Smooth muscle cell of the brain vasculature (primary cell): ENCODE measurements at regions not wholly inside any gene's neighbourhood (a gene's known extent, or its start where the extent isn't known, plus 50 kb on each side); places are given as distances from the start of the nearest gene placed in this dataset.

Experiments used
- DNase-seq: peaks from one replicate; pipeline ENCODE4 v3.0.0-alpha.2; 2012; ENCODE audit warnings: low read depth, low spot score

DNA sequence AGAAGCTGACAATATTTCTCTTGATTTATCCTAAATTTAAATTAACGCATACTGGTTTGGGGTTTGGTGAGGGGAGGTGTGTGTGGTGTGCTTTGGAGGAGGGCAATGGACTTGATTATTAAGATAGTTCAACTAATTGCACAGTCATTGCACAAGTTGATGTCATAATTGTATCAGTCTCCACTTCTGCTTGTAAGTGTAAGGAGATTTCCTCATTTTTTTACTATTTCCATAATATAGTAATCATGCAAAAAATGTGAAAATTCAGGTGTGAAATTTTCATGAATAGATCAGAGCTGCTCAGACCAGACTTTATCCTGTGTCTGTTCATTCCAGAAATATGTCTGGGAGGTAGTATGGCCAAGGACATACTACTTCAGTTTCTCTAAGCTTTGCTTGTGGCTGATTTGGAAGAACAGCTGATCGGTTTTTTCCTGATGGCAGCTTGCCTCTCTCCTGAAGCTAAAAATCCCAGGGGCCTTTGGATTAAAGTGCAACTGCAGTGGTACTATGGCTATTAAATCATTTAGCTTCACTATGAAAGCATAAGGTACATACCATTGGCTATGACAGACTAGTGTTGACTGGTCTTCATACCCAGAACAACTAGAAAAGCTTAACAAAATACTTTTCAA is 201.8 kb upstream of the MIR17HG start:
- no peak for DNase-seq

DNA sequence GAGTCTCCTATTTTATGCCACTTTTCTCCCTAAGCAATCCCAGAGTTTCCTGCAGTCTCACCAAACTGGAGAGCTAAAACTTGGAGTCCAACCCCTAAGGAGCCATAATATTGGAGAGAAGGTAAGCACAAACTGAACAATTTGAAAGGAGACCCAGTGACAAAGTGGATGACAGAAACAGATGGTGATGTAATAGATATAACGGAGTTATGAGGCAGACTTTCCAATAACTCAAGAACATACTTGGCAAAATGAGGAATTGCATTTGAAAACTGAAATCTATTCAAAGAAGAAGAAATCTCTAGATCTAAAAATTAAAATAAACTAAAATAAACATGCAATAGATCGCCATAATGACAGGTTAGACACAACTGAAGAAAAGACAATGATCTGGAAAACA is 200.9 kb upstream of the MIR17HG start:
- no peak for DNase-seq

DNA sequence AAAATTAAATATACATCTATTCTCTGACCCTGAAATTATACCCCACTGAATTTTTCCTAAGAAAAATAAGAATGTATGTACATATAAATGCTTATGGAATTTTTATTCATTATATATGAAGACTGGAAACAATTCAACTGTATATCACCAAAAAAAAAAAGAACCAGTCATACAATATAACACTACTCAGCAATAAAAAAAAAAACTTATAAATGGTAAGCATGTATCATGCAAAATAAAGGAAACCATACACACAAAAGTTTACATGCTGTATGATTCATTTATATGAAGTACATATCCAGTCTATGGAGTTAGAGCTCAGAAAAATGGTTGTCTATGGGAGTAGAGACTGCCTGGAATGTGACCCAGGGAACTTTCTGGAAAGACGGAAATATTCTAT is 199.4 kb upstream of the MIR17HG start:
- no peak for DNase-seq

DNA sequence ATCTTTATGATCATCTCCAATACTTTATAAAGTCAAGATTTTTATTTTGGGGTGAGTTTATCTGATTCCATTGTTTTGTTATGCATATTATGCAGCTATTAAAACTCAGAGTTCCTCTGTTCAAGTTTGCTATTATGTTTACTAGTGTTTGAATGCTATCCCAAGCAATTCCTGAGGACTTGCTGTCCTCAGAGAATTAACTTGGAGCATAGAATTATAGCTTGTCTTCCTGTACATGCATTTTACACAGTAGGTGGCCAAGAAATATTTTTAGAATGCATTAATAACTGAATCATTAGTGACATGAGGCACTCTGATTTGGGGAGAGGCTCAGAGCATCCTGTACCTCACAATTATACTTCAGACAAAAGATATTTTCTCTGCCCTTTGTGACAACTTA is 195.6 kb upstream of the MIR17HG start:
- no peak for DNase-seq

DNA sequence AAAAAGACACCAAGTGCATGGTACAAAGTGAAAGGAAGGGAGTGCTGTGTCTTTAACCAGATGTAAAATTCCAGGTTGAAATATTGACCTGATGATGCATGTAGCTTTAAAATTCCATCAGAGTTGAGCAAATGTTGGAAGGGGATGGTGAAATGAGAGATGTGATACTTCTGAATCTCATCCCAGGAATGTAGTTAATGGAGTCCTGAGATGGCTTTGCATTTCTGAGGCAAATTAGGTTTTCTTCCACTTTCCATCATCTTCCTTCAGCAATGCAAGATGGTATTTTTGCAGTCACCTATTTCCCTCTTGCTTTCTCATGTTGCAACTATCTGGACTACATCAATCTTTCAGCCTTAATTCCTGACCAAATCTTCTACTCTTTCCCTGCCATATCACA is 194.1 kb upstream of the MIR17HG start:
- no peak for DNase-seq

DNA sequence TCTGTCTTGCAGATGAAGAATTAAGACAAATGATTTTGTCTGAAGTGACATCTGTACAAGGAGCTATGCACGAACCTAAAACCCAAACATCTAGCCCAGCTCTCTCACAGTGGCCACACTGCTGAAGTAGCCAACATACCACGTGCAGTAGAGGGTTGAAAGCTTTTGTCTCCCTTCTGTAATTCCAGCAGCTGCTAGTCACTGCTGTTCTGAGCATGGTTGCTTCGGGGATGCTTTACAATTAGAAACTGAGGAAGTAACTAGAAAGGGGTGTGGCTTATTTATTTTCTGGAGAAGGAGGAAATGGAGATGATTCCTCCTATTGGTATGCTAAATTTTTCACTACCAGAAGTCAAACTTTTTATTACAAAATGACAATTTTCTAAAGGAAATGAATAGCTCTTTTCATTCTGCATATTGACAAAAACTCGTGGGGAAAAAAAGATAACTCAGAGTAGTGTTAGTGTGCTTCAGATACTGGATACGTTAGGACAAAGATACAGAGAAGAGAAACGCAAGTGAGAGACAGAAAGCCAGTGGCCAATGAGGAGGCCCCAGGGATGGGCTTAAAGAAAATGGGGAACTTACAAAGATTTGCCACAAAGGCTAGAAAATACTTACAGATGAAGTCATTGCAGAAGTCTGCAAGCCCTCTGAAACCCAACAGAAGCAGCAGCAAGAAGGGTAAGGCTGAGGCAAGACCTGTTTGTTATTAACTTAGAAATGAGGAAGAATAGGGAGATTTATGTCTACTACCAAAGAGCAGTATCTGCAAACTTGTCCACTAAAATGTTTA is 192.7 kb upstream of the MIR17HG start:
- no peak for DNase-seq

DNA sequence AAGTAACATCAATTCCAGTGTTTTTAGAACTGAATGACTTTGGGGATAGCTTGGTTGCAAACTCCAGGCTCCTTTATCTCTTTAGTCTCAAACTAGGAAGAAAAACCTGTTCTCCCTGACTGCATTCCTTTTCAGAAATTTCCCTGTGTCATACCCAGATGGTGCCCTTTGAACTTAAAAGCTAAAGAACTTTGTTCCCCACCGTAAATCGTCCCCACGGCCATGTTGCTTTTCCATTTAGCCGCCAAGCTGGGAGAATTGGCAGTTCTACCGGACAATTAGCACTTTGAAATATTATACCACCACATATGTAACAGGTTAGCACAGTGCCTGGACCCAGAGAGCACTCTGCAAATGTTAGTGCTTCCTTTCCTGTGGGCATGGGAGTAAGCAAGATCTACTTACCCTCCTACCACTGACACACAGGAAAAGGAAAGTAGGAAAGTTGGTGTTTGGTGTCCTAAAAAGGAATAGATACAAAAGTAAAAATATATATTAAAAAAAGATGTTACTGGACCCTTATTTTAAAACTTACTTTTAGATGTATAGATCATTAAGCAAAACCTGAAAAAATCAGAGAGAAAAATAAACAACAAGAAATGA is 191.9 kb upstream of the MIR17HG start:
- no peak for DNase-seq

DNA sequence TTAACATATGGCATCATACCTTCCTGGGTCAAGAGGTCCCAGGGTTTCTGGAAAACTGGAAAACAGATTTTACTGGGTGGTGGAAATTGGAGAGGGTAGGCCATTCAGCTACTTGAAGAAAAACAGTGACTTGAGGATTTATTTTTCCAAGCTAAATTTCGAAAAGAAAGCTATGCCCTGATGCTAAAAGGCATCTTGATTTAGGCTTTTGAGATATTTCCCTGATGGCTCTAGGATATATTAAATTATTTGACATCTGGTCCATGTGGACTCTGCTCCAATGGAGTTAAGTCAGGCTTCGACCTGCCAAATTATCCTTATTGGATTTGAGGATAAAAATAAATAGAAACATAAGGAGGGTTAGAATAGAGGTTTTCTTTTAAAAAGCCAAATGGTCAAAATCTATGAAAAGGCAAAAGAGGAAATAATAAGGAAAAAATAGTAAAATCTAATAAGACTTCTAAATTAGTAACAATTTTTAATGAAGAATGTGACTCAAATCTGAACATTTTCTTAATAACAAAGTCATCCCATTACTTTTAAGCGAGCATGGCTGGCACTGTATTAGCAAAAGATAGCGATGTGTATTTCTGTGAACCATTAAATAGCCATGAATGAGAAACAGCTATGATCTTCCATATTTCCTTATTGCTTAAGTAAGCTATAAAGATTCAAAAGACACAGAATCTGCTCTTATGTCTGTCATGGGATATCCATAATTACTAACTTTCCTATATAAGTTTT is 190.0 kb upstream of the MIR17HG start:
- no peak for DNase-seq

DNA sequence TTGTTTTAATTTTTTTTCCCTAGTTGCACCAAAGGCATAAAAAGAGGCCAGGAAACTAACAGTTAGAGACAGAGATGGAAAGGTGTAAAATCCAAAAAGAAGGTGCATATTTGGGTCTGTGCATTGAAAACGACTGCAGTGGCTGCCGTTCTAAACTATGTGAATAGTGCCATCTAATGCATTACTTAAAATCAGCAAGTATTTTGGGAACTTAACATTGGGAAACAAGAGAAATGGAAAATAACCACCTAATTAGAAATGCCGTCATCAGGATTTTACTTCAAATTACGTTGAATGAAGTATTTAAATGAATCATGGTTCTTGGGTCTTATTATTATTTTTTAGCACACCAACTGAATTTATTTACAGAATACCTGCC is 189.5 kb upstream of the MIR17HG start:
- DNase-seq = no peak

DNA sequence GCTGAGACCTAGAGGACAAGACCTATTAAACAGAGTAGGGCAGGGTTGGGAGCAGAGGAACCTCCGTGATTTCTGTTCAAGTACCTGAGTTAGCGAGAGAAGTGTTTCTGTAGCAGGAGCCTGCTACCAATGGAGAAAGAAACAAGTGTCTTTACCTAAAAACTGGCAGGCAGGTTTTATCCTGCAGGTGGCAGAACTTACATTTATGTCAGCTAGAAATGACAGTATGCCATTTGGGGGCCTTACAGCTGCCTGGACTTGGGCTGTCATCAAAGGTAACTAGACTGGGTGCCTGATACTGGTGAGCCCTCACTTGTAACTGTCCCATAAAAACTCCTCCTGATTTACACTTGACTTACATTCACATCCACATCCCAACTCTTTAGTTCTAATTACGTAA is 185.3 kb upstream of the MIR17HG start:
- no peak for DNase-seq

DNA sequence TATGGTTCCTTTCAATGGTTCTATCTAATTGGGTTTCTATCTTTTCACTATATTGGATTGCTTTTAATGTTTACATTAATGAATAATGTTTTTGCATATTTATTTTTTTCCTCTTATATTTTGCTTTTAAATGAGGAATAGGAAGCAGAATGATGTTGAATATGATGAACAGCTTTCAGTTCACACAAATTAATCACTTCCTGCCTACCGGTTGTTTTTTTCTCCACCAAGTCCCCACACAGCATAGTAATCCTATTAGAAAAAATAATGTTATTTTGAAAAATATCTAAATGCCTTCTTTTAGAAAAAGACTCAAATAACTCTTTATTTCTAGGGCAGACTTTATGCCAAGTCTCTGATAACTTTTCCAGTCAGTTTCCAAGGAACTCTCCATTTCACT is 184.9 kb upstream of the MIR17HG start:
- no peak for DNase-seq

DNA sequence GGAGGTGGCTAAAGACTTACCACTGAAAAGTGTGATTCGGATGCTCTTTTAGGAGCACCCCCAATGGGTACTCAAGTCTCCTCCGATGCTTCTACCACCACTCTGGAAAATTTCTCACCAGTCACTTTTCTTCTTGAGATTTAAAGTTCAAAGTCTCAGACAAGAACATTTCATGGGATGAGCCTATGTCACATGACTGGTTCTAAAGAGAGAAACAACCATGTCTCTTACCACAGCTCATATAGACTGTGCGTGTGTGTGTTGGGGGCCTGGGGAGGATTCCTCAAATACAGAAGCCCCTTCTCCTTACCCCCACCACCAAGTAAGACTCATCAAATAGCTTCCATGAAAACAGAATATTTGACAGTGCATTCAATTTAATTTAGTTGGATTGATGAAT is 181.7 kb upstream of the MIR17HG start:
- DNase-seq = no peak

DNA sequence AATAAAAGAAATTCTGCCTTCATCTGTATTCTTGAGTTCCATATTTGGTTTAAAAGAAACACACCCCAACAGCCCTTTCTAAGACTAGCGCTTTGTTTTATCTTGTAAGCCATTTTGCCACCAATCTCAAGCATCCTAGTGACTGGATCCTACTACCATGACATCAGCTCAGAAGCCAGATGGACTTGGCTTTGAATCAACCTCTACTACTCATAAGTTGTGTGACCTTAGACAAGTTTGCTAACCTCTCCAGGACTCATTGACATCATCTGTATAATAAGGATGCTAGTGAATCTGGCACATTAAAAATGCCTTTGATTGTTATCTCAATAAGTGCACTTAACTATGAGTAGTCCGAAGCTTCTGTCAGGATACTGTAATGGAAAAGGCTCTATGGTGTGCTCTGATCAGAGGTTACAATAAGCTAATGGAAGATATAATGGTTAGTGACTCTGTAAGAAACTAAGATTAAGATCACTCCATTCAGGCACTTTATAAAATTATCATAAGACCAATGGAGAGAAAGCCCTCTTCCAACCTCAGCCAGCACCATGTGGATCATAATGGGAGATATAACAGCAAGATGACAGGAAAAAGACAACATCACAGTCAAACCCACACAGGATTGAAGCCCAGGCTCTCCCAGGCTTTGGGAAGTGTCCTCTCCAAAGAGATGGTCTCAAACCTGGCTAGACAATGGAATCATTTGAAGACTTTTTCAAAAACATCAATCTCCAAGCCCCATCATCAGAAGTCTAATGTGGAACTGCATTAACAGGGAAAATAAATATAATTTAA is 180.6 kb upstream of the MIR17HG start:
- DNase-seq = no peak

DNA sequence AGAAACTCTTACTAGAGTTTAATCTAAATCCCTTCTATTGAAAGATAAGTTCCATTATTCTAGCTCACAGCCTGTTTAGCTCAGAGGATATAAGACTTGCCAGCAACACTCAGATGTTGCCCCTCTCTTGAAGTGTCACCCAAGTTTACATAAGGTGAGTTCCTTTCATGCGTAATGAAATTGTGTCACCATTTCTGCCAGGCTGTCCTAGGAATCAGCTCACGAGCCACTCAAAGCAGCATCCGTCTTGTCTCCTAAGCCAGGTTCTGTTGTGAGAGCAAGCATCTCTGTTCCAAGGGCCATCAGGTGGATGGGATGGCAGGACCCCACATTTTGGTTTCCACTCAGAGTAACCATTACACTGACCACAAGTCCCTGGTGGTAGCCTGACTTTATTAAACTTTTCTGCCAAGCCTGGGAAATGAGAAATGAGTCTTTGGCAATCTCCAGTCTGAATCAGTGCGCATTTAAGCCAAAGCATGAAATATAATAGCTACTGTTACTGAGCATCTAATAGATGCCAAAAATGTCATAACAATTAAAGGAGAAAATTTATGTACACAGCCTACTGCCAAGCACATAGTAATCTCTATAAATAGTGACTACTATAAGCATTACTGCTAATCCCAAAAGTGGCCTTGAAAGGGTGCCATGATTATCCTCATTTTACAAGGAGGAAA is 179.6 kb upstream of the MIR17HG start:
- no peak for DNase-seq

DNA sequence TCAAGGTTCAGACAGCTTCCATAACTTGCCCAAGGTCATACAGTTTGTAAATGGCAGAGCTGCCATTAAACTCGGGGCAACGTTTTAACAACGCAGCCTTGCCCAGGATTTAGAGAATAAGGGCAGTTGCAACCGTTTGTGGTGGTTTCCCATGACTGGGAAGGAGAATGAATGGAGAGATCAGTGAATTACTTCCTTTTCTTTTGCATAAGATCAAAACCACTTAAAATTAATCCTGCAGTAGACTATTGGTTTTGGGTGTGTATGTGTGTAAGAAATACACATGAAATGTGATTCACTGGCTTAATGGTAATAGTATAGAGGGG is 179.1 kb upstream of the MIR17HG start:
- DNase-seq = no peak

DNA sequence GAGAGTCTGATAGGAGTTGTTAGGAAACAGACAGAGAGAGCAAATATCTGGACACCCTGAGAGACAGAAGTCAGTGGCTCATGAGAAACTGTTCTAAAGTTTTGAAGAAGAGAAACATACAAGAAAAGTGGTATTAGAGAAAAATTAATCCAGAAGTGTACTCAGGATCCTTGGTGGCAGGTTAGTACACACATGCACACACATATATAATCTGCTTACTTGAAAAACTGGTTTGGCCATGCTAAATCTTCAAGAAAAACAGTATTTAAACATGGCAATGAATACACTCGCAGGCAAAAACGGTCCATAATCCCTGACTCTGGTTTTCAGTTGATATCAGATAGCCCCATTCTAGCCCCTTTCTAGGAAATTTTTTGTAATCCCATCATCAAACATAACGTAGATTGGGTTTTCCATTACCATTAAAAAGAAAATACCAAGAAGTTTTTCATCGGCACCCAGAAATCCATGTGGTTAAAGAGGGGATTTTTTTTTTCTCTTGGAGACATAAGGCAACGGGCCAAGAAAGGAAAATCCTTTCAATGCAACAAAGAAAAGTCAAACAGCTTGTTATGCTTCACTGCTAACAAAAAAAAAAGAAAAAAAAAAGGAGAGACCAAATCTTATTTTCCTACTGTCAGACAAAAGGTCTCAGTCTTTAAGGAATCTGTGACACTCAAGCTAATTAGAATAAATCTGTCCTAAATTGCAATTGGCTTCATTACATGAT is 178.0 kb upstream of the MIR17HG start:
- no peak for DNase-seq

DNA sequence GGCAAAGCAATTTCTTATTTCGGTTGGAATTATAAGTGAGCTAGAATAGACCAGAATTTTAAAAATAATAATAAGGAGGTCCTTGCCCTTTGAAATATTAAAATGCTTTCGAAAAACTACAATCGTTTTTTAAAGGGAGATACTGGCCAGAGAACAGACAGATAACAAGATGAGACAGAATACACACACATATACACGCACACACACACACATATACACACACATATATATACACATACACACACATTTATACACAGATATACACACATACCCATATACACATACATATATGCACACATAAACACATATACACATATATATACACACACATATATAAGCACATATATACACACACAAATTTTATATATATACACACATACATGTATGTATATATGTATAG is 175.3 kb upstream of the MIR17HG start:
- no peak for DNase-seq

DNA sequence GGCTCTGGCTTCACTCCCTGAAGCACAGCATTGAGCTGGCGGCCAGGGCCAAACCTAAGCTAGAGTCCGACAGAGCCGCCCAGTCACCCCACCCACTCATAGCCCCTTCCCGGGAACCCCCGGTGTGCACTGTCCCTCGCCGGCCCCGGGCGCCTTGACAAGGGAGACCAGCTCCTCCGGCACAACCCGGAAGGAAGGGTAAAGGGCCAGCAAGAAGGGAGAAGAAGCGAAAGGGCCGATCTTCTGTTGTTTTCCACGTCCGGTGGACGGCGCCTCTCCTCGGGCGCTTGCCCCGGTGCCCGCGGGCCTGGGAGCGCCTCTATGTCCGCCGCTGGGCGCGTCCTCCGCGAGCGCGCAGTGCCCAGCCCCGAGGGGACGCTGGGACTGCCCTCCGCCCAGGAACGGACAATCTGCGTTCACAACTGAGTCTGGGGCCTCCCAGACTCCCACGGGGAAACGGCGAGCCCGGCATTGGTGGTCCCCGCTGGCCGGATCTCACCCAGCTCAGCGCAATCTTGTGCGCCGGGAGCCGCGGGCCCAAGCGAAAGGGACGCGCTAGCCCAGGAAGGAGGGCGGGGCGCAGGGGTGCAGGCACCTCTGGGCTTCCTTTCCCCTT is 172.5 kb upstream of the MIR17HG start:
- DNase-seq = no peak

DNA sequence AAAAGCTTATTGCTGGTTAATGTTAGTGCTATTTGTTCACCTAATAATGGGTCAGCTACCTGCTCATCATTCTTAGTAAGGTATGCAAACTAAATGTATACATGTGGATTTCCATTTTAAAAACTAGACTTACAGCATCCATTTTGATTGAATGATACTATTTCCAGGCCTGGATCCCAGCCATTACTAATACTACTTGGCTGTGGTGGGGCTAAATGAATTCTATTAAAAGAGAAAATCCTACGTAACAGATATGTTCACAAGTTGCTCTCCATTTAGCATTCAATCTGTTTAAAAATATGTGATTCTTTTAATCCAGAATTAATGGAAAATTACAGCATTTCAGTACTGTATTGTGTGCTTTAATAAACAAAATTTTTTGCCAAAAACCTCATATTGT is 169.4 kb upstream of the MIR17HG start:
- no peak for DNase-seq

DNA sequence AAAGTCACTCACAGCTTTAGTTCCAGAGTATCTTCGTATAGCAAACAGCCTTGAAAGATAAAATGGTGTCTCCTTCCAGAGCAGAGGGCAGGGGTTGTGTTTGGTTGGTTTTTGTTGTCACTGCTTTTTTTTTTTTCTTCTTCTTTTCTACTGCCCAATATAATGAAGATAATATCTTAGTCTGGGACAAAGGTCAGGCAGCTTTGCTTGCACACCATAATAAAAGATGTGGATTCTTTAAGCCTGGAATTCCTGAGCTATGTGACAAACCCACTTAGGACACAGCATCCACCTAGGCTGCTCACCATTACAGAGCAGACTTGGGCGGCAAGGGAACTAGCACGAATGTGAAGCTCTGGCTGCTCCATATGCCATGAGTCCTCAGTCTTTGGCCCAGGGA is 165.6 kb upstream of the MIR17HG start:
- no peak for DNase-seq
